Medulla oblongata (tissue), 1 donor: ENCODE measurements at regions not wholly inside any gene's neighbourhood (a gene's known extent, or its start where the extent isn't known, plus 50 kb on each side); places are given as distances from the start of the nearest gene placed in this dataset.

Source experiments
- DNase-seq: peaks from one replicate; pipeline ENCODE4 v3.0.0-alpha.2; 2015; ENCODE audit errors: extremely low spot score

DNA sequence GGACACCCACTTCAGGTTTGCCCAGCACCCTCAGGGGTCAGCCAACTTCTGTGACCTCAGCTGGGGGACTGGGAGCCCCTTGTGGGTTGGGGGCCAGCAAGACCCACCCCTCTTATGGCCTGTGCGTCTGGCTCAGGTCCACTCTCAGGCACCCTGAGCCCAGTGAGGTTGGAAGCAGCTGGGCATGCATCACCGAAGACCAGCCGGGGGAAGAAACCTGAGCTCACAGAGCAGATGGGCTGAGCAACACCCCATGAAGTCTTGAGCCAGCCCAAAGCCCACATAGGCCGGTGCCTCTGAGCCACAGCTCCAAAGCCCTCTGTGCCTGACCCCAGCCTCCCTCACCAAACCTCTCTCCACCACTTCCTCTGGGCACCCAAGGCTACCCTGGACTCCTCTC lies 166.7 kb downstream of the RBFOX3 start:
- DNase-seq: no peak

DNA sequence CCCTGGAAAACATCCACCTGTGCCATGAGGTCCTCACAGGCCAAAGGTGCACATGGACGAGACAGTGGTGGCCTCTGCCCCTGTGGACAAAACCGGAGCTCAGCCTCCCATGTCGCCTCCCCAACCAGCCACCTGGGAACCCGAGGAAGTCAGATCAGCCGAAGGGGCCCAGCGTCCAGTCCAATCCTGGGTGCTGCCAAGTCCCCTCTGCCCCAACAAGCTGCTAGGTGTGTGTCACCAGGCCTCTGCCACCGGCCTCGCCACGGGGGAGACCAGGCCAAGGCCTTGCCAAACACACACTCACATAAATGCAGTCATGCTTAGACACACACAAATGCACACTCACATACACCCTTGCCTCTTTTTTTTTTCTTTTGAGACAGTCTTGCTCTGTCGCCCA lies 167.8 kb downstream of the RBFOX3 start:
- DNase-seq: no peak

DNA sequence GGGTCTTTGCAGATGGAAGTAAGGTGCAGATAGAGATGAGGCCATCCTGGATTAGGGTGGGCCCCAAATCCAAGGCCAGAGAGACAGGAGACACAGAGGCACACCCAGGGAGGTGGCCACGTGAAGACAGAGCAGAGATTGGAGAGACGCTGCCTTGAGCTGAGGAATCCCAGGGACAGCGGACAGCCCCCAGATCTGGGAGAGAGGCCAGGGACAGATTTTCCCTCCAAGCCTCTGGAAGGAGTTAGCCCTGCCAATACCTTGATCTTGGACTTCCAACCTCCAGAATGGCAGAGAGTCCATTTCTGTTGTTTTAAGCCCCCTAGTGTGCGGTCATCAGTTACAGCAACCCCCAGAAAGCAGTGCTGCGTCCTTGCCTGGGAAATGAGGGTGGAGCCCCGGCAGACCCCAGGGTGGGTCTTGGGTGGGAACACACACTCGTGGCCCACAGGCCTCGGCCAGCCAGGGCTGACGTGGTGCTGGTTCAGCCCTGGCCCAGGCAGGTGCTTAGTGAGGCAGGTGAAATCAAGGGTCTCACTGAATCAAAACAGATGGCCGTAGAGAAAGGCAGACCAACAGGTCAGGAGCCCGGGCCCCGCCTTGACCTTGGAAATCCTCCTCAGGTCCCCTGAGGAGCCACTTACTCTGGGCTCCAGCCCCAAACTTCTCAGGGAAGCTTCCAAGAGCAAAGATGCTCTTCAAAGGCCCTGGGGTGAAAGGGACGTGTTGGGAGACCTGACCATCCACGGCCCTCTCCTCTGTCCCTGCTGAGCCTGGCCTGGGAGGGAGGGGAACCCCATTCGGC lies 169.3 kb downstream of the RBFOX3 start:
- DNase-seq: no peak

DNA sequence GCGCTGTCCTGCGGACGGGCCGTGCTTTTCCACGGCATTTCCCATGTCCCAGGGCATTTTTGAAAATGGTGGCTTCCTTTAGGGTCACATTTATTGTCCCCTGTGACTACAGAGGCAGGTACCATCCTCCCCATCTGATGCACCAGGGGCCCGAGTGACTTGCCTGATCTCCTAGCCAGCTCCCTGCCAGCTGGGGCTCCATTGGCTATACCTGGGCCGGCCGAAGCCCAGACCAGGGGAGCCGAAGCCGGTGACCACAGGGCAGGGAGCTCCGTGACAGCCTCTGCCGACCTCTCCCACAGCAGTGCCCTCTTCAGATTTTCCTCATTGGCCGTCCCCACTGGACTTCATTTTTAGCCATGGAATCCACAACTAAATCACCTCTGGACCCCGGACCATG lies 170.6 kb downstream of the RBFOX3 start:
- DNase-seq: no peak

DNA sequence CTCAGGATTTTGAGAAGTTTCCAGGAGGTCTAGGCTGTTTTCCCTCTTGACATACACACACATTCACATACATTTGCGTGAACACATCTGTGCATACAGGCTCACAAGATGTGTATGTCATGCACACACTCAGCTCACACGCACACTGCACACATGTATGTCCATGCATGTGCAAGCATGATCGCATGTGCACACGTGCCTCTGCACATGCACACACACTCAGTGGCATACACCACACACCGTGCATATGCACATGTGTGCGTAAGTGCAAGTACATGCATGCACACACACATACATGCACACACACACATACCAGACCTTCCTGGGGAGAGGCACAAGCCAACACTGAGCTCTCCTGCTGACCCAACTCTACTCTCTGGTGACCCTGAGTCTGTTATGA lies 171.4 kb downstream of the RBFOX3 start:
- DNase-seq: no peak

DNA sequence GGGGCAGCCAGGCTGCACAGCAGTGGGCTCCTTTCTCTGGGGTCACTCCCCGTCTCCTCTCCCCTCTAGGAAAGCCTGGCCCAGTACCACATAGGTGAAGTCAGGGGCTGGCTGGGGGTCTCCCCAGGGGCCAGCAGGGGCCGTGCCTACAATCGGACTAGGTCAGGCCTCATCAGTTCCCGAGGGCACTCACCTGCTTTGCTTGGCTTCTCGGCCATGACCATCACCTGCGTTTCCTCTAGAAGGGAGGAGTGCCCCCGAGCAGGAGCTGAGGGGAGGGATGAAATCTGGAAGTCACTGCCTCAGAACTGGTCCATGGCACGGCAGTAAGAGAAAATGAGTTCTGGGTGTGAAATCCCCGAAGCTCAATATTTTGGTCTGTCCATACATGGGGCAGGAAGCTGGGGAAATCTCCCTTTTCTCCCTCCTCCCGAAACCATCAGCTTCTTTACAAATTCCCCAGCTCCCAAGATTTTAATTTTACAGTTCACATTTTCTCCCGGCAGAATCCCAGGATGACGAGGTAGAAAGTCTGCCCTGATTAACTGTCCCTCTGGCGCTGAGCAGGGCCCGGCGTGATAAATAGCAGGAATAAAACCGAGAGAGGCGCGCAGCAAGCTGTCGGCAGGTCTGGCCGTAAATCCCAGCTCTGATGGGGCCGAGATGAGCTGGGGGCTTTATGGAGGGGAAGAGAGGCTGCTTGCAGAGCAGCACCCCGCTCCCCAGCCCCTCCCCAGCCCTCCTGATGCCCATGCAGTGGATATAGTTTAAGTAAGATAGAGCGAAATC lies 172.1 kb downstream of the RBFOX3 start:
- no peak for DNase-seq

DNA sequence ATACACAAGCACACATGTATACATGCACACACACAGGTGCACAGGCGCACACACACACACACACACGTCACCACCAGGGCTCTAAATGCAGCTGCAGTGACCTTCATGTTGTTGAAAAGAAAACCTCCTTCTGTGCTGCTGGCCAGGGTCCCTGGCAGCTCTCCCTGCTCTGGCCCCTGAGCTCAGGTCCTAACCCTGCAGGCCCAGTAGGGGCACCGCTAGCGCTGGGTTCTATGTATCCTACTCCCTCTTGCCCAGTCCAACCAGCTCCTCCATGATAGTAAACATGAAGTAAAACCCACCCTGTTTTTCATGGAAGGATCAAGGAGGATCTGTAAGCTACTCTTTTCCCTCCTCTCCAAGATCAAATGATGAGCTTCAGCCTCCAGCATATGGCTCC lies 172.8 kb downstream of the RBFOX3 start:
- no peak for DNase-seq

DNA sequence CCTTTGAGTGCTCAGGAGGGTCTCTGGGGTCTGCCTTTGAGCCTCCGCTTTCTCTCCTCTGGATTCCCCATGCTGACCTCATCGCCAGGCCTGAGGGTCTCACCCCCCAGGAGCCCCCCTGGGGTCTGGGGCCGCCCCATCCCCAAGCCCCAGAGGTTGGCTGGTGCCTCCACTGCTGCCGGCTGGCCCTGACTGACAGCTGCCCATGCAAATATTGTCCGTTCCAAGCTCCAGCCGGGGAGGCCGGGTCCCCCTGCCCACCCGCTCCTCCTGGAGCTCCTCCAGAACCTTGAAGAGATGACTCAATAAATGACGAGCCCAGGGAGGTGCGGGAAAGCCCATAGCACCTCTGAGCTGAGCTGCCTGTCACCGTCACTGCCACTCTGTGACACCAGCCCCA lies 173.8 kb downstream of the RBFOX3 start:
- no peak for DNase-seq

DNA sequence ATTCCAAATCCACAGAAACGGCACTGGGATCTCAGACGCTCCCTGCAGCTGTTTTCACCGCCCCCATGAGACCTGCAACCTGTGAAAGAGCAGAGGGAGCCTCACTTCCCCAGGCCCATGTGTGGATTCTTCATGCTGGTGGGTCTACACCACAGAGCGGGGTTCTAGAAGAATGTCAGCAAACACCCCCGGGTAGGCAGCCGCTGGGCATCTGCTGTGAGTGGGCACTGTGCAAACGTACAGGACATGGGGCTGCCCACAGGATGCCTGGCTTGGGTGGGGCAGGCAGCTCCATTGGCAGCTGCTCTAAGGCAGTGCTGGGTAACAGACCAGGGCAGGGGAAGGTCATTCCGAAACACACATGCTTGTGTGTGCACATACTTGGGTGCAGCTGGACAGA lies 174.9 kb downstream of the RBFOX3 start:
- no peak for DNase-seq

DNA sequence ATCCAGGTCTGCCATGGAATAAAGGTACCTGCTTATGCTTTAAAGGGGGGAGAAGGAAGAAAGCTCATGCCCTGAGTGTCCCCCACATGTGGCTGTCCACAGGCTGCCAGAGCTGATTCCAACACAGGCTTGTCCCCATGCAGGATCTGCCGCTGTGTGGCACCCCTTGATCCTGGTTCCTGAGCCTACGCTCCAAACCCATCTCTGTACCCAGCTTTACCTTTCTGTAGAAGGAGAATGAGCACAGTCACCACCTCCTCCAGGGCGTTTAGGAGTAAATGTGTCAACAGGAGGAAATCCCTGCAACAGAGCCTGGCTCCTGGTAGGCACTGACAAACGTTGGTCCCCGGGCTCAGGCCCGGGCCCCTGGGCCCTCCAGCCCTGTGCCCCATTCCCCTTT lies 175.6 kb downstream of the RBFOX3 start:
- no peak for DNase-seq

DNA sequence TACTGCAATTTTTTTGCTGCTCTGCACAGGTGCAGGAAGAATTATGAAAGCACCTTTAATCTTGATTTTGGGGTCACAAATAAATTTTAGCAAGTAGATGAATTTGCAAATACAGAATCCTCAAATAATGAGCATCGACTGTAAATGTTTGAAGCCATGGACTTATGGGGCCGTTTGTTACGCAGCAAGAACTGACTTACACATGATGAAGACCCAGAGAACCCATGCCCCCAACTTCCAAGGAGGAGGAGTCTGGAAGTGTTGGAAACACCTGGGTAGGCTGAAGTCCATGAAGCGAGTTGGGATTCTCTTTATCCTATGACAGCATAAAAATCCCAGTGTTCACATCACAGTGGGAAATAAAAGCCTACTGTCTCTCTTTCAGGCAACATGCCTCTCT lies 176.6 kb downstream of the RBFOX3 start:
- no peak for DNase-seq

DNA sequence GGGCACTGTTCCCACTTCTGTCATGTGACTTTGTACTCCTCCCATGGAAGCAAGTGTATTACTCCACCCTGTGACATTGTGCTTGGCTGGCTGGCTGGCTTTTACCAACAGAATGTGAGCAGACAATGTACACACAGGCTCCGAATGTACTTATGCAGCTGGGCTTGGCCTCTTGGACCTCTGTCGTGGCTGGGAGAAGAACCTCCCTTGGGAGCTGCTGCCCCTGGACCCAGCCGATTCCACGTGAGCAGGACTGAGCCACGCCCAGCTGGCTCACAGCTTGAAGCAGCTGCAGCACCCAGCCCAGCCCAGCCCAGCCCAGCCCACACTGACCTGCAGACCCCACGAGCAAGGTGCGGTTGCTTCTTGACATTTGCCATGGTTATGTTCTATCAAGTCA lies 177.5 kb downstream of the RBFOX3 start:
- DNase-seq: no peak

DNA sequence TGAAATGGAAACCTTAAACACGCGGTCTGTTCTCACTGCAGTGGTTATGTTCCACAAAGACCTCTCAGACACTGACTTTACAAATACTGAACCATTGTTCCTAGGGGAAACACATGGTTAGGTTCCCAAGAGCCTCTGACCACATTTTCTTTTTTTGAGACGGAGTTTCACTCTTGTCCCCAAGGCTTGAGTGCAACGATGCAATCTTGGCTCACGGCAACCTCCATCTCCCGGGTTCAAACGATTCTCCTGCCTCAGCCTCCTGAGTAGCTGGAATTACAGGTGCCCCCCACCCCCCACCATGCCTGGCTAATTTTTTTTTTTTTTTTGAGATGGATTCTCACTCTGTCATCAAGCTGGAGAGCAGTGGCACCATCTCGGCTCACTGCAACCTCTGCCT lies 179.7 kb downstream of the RBFOX3 start:
- no peak for DNase-seq

DNA sequence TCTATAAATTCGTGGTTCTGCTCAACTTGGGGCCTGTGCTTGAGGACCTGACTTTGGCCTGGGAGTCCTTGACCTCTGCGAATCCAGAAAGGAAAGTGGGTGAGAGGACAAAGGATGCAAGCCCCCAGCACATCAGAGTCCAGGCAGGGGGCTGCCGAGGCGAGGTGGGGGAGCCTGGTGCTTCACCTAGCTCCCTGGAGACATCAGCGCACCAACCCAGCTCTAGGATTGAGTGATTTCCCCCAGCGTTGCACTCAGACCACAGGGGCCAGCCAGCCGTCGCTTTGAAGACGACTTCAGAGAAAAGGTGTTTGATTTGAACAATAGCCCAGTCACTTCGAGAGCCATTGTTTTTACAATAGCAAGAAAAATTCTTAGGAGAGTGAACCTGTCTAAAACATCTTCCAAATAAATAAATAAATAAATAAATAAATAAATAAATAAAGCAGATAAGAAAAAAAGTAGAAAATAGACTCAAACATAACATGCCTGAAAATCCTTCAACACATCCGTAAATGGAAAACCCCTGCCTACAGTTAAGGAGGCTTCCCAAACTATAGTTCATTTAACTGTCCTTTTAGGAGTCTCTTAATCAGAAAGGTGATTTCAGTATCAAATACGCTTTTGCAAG lies 180.9 kb downstream of the RBFOX3 start:
- no peak for DNase-seq

DNA sequence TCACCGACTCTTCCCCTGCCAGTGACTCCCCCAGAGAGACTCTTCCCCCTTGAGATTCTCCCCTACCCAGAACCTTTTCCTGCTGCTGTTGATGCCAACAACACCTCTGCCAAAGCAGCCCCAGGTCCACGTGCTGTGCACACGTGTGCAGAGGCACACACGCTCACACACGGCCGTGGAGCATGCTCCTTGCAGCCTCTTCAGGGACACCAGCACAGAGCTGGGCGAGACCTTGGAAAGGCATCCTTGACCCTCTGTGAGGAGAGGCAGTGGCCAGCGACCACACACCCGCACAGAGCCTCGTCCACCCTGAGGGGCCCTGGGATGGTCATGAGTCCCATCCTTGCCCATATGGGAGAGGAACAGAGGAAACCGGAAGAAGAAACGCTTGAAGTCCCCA lies 181.9 kb downstream of the RBFOX3 start:
- DNase-seq: no peak

DNA sequence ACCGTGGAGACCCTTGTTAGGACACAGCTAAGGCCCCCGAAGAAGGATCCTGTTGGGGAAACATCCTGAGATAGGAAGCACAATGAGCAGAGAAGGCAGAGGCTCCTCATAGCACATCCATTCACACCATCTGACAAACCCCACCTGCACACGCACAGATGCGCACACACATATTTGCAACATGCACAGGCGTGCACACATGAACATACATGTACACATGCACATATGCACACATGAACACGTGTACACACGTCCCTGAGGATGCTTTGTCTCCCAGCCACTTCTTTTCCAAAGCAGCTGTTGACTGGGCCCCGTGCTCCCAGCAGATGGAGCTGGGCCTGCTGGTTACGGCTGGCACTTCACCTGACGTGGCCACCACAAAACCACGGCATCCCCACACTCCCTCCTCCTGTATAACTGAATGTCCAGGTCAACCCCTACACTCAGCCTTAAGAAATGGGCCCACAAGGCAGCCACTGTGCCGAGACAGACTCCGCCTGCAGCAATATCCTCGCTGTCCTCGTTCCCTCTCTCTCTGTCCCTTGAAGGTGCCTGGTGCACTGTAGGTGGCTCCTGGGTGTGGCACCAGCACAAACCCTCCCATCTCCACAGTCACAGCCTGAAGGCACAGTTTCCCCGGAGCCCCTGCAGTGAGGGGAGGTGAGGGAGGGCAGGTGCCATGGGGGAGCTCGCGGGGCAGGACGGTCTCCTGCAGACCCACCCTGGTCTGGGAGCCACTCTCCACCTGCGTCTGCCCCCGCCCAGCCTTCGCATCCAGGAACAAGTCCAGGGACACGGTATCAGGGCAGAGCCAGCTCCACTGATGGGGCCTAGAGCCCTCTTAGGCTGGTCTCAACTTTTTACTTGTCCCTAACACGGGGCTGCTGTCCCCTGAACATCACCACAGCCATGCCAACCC lies 183.0 kb downstream of the RBFOX3 start:
- no peak for DNase-seq

DNA sequence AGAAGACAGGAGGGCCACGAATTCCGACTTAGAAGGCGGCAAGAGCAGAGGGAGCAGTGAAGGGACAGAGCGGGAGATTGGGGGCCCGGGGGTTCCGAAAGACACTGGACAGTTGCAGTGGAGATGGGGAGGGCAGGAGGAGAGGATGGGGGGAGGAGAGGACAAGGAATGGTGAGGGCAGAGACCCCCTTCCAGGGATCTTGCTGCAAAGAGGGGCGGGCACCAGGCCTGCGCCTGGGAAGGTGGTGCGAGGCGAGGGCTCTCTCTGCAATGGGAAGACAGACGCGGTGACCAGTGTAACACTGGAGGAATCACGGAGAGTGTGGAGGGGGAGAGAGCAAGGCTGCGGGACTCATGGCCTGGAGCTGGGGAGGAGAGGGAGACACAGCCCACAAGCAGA lies 185.2 kb downstream of the RBFOX3 start:
- DNase-seq: no peak

DNA sequence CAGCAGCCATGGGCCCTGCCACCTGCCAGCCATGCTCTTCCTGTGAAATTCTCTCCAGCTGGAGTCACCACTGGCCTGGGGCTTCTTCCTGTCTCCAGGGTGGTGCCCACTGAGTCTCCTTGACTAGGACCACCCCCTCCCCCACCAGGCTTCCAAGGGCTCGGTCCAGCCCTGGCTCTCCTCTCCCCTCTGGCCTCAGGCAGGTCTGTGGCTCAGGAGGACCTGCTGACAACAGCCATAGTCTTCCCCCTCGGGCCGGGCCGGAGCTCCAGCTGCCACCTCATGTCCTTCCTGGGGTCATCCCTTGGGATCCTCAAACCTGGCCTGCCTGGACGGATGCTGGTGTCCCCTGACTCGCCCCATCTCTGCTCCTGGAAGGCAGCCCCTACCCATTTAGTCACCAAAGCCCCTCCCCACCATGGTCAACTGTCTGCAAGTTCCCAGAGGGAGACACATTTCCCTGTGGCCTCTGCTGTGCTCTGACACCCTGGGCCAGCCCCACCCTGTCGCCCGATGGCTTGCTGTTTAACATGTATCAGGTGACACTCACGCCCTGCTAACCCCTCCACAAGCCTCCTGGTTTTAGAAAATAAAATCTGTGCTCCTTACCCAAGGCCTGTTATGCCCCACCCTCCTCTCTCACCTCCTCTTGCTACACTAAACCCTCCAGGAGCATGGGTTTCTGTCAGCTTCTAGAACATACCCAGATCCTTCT lies 186.2 kb downstream of the RBFOX3 start:
- no peak for DNase-seq

DNA sequence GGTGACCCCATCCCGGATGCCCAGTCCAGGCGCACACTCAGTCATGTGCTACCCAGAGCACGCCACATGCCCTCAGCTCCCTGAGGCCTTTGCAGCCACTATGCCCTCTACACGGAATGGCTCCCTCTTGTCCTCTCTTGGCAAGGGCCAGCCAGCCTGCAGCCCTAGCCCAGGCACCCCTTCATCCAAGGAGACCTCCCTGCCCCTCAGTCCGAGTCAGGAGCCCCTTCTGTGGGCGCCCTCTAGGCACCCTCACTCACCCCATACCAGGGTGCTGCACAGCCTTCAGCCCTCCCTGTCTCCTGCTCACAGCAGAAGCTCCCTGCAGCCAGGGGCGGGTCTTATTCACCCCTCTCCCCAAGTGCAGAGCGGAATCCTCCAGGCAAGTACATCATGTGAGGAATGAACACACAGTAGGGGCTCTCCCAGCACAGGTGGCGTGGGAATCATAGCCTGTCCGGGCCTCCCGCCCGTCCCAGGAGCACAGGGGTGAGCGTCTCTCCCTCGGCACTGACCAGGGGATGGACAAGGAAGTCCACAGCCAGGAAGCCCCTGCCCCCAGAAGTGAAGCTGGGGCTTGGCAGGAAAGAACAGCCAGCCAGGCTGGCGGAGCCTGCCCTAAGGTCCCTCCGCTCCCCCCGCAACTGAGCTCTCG lies 186.9 kb downstream of the RBFOX3 start:
- no peak for DNase-seq

DNA sequence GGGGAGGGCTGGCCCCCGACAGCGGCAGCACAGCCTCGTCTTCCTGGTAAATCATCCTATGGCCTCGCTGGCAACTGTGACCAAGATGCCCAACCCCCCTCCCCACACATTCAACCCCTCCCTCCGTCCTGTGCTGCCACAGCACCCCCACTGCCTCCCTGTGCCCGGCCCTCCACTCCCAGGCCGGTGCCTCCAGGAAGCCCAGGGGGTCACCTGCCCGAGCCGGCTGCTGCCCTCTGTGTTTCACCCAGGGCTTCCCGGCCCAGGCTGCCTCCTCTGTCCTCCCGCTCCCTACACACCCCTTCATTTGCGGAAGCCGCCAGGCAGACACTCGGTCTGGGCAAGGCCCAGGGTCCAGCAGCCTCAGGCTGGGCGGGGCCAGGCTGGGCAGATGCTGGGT lies 188.6 kb downstream of the RBFOX3 start:
- DNase-seq: no peak
